Mesendoderm (in vitro differentiated cells): ENCODE measurements at regions not wholly inside any gene's neighbourhood (a gene's known extent, or its start where the extent isn't known, plus 50 kb on each side); places are given as distances from the start of the nearest gene placed in this dataset.

Experiments used
- DNase-seq: peaks from one replicate; pipeline ENCODE4 v3.0.0; 2013
- H2AK5ac ChIP-seq: 2 replicates; pipeline ENCODE4 v1.6.1; 2013; ENCODE audit warnings: low read length, inconsistent platforms
- H2BK120ac ChIP-seq: 2 replicates; pipeline ENCODE4 v1.6.1; 2013; ENCODE audit warnings: low read depth, mild to moderate bottlenecking, low read length, moderate library complexity, mixed read lengths
- H2BK15ac ChIP-seq: replicated peaks from 2 replicates; pipeline ENCODE4 v1.6.1; 2013; ENCODE audit warnings: low read depth, mild to moderate bottlenecking, moderate library complexity
- H2BK5ac ChIP-seq: 2 replicates; pipeline ENCODE4 v1.6.1; 2013; ENCODE audit warnings: low read length, inconsistent platforms
- H3K18ac ChIP-seq: 2 replicates; pipeline ENCODE4 v1.6.1; 2013; ENCODE audit warnings: mild to moderate bottlenecking, low read length, mixed read lengths
- H3K23ac ChIP-seq: one replicate; pipeline ENCODE4 v1.6.1; 2013; ENCODE audit warnings: low read length
- H3K27ac ChIP-seq: 2 replicates; pipeline ENCODE4 v1.5.1; 2013; ENCODE audit warnings: low read depth, mild to moderate bottlenecking, inconsistent platforms, low read length, moderate library complexity
- H3K27me3 ChIP-seq: 2 replicates; pipeline ENCODE4 v1.6.1; 2013; ENCODE audit warnings: low read length, control low read depth, mild to moderate bottlenecking, inconsistent platforms; ENCODE audit not compliant: insufficient read depth, poor library complexity
- H3K36me3 ChIP-seq: 2 replicates; pipeline ENCODE4 v1.6.1; 2013; ENCODE audit warnings: low read length, inconsistent platforms; ENCODE audit not compliant: control insufficient read depth, insufficient read depth
- H3K4ac ChIP-seq: one replicate; pipeline ENCODE4 v1.6.1; 2013; ENCODE audit warnings: low read depth, mild to moderate bottlenecking, low read length, moderate library complexity
- H3K4me1 ChIP-seq: 2 replicates; pipeline ENCODE4 v1.6.1; 2013; ENCODE audit warnings: low read depth, low read length, inconsistent platforms; ENCODE audit not compliant: control insufficient read depth
- H3K4me2 ChIP-seq: 2 replicates; pipeline ENCODE4 v1.6.1; 2013; ENCODE audit warnings: low read length
- H3K4me3 ChIP-seq: 2 replicates; pipeline ENCODE4 v1.5.1; 2013; ENCODE audit warnings: mild to moderate bottlenecking, low read length
- H3K56ac ChIP-seq: one replicate; pipeline ENCODE4 v1.6.1; 2013; ENCODE audit warnings: low read length
- H3K79me1 ChIP-seq: 2 replicates; pipeline ENCODE4 v1.6.1; 2013; ENCODE audit warnings: low read length, inconsistent platforms
- H3K79me2 ChIP-seq: 2 replicates; pipeline ENCODE4 v1.6.1; 2013; ENCODE audit warnings: mild to moderate bottlenecking, low read length; ENCODE audit not compliant: control insufficient read depth, insufficient read depth
- H3K9ac ChIP-seq: 2 replicates; pipeline ENCODE4 v1.6.1; 2013; ENCODE audit warnings: low read length, inconsistent platforms
- H4K5ac ChIP-seq: one replicate; pipeline ENCODE4 v1.6.1; 2013; ENCODE audit warnings: low read length
- H4K8ac ChIP-seq: one replicate; pipeline ENCODE4 v1.6.1; 2013; ENCODE audit warnings: low read depth, mild to moderate bottlenecking, control low read depth, low read length, moderate library complexity
- WGBS: extraction: QIAGEN DNeasy Blood & Tissue Kit; methylation state at CpG from one replicate; pipeline ENCODE4 v1.1.7; 2013; ENCODE audit warnings: low lambda C conversion rate, missing lambda C conversion rate; ENCODE audit not compliant: insufficient coverage; ENCODE audit errors: extremely low coverage; 5-methylcytosine and 5-hydroxymethylcytosine counted together

DNA sequence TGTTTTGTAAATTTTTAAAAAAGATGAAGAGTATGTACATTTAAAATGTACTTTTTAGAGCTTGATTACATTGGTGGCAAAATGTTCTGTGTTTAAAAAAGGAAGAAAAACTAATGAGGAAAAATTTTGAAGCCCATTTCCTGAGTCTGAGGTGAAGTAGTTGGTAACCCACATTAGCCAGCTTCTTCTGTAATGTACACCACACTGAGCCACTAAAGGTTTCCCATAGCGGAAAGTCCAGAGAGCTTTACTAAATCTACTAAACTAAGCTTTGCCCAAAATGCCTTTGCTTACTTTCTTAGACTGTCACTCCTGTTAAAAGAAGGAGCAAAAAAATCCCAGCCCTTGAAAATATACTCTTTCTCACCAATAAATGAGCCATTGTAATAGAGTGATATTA lies 804.8 kb upstream of the ZEB2 start:
- Histone ChIP-seq H2BK120ac (no peak overlapping the region), H3K4me2 (no peak overlapping the region), H3K18ac (no peak overlapping the region), H3K36me3 (no peaks in the 10 kb centered on the region), H4K8ac (no peak overlapping the region), H2BK5ac (no peak overlapping the region), H3K4ac (no peak overlapping the region), H3K27ac (no peak overlapping the region), H3K79me1 (no peaks in the 10 kb centered on the region), H4K5ac (no peak overlapping the region), H3K79me2 (no peaks in the 10 kb centered on the region), H3K56ac (no peak overlapping the region), H3K9ac (no peak overlapping the region), H3K4me3 (no peak overlapping the region), H3K27me3 (no peaks in the 10 kb centered on the region), H2BK15ac (no peak overlapping the region), H3K23ac (no peak overlapping the region), H3K4me1 (no peaks in the 10 kb centered on the region), H2AK5ac (no peak overlapping the region)
- DNase-seq = no peak
- no CpG with 5 or more reads among the region's 1 CpG for WGBS

DNA sequence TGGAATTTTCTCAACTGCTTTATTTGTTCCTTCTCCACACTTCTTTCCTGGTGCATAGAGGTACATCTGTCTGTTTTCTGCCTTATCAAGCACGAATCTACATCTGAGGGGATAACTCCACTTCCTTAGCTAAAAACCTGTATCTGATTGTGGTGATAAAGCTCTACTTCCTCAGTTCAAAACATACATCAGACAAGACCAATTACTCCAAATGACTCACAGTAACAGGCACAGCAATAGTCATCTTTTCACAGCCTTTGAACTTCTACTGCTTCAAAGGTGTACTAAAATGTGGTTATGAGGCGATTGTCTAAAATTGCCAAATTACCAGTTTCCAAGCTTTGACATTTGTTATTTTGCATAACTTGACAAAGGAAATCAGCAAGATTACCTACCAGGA lies 803.6 kb upstream of the ZEB2 start:
- Histone ChIP-seq H3K23ac (no peak overlapping the region), H3K4me1 (no peaks in the 10 kb centered on the region), H2AK5ac (no peak overlapping the region), H3K4me2 (no peak overlapping the region), H3K36me3 (no peaks in the 10 kb centered on the region), H2BK15ac (no peak overlapping the region), H3K27ac (no peak overlapping the region), H3K18ac (no peak overlapping the region), H2BK5ac (no peak overlapping the region), H4K5ac (no peak overlapping the region), H3K9ac (no peak overlapping the region), H3K79me2 (no peaks in the 10 kb centered on the region), H2BK120ac (no peak overlapping the region), H3K56ac (no peak overlapping the region), H3K4ac (no peak overlapping the region), H3K79me1 (no peaks in the 10 kb centered on the region), H4K8ac (no peak overlapping the region), H3K4me3 (no peak overlapping the region), H3K27me3 (no peaks in the 10 kb centered on the region)
- DNase-seq = no peak
- WGBS = no CpG with 5 or more reads among the region's 2 CpGs

DNA sequence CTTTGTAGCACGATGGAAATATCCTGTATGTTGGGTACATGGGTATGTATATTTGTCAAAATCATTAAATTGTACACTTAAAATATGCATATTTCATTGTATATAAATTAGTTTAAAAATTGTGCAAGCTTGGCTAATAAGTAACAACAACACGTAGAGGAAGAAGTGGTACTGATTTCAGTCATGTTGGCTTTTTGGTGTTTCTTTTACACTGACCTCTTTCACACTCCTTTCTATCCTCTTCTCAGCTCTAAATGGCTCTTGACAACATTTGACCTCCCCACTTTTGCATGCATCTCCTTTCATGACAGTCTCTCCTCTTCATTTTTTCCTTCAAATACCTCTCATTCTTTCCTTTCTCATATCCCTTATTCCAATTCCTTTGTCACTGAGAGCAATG lies 801.4 kb upstream of the ZEB2 start:
- Histone ChIP-seq H3K9ac (no peak overlapping the region), H3K36me3 (no peaks in the 10 kb centered on the region), H3K4me2 (no peak overlapping the region), H3K4me1 (no peaks in the 10 kb centered on the region), H2AK5ac (no peak overlapping the region), H3K27me3 (no peaks in the 10 kb centered on the region), H3K27ac (no peak overlapping the region), H4K5ac (no peak overlapping the region), H2BK120ac (no peak overlapping the region), H3K4me3 (no peak overlapping the region), H3K18ac (no peak overlapping the region), H3K23ac (no peak overlapping the region), H3K4ac (no peak overlapping the region), H2BK15ac (no peak overlapping the region), H4K8ac (no peak overlapping the region), H3K56ac (no peak overlapping the region), H3K79me2 (no peaks in the 10 kb centered on the region), H3K79me1 (no peaks in the 10 kb centered on the region), H2BK5ac (no peak overlapping the region)
- no CpG with 5 or more reads among the region's 2 CpGs for WGBS
- DNase-seq = no peak

DNA sequence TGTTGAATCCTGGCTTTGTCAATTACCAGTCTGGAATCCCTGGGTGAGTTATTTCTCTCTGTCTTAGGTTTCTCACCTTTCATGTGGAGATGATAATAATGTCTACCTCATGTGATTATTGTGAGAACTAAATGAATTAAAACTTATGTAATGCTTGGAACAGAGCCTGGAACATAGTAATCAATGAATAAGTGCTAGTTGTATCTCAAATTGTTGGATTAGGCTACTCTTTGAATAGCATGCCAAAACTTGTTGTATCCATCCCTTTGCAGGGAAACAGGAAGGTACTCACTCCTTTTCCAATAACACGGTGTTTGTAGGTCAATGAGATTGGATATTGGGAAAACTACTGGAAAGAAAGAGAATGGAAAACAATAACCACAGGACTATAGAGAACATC lies 796.6 kb upstream of the ZEB2 start:
- Histone ChIP-seq H2BK120ac (no peak overlapping the region), H3K4me3 (no peak overlapping the region), H2BK15ac (no peak overlapping the region), H3K4ac (no peak overlapping the region), H3K4me1 (no peaks in the 10 kb centered on the region), H3K27ac (no peak overlapping the region), H3K23ac (no peak overlapping the region), H3K4me2 (no peak overlapping the region), H3K36me3 (no peaks in the 10 kb centered on the region), H2BK5ac (no peak overlapping the region), H3K9ac (no peak overlapping the region), H4K5ac (no peak overlapping the region), H3K27me3 (no peaks in the 10 kb centered on the region), H3K56ac (no peak overlapping the region), H3K18ac (no peak overlapping the region), H4K8ac (no peak overlapping the region), H2AK5ac (no peak overlapping the region), H3K79me1 (no peaks in the 10 kb centered on the region), H3K79me2 (no peaks in the 10 kb centered on the region)
- no CpG with 5 or more reads among the region's 1 CpG for WGBS
- no peak for DNase-seq

DNA sequence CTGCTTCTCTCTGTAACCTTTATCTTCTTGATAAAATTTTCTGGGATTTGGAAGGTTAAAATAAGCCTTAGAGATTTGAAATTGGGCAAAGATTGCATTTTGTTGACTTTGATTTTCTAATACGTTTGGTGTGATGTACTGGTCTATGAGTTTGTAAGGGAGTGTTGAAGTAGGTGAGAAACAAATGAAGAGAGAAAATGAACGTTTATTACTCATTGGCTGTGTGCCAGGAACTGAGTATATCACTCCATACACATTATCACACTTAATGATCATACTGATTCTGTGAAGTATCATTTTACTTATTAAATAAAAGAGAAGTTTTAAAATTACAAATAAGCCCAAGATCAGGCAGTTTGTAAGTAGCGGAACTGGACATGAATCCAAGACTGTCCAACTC lies 795.1 kb upstream of the ZEB2 start:
- no peak overlapping the region for H4K8ac ChIP-seq

DNA sequence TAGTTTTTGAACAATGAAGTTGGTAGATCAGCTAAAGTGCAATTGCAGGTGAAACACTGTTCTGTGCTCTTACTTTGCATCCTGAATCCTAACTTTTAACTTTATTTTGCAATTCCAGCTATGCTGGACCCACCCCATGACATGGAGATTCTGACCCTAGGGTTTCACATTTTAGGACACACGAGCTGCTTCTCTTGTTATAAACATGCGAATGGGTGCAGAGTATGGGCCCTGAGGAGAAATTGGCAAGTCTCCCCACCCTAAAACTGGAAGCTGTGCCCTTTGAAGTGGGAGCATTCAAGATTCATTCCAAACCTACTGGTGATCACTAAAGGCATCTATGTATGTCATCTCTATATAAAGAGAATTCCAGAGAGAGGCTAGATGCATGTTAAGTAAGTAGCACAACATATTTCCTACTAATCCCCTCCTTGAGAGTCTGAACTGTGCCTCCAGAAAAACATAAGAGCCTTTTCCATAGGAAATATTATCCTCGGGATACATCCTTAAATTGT lies 794.3 kb upstream of the ZEB2 start:
- Histone ChIP-seq H3K36me3 (no peaks in the 10 kb centered on the region), H3K4me3 (no peak overlapping the region), H3K4me1 (no peaks in the 10 kb centered on the region), H3K27me3 (no peaks in the 10 kb centered on the region), H3K79me1 (no peaks in the 10 kb centered on the region), H2AK5ac (no peak overlapping the region), H3K23ac (no peak overlapping the region), H3K9ac (no peak overlapping the region), H2BK15ac (no peak overlapping the region), H3K18ac (no peak overlapping the region), H3K4ac (no peak overlapping the region), H2BK5ac (no peak overlapping the region), H3K56ac (no peak overlapping the region), H3K4me2 (no peak overlapping the region), H2BK120ac (no peak overlapping the region), H3K79me2 (no peaks in the 10 kb centered on the region), H4K8ac (no peak overlapping the region), H4K5ac (no peak overlapping the region), H3K27ac (no peak overlapping the region)
- WGBS = no CpG with 5 or more reads among the region's 3 CpGs
- DNase-seq = no peak

More for the DNA sequence above, 795.1 kb upstream of the ZEB2 start:
- Histone ChIP-seq H2BK120ac (no peak overlapping the region), H3K56ac (no peak overlapping the region), H3K27me3 (no peaks in the 10 kb centered on the region), H3K27ac (no peak overlapping the region), H3K4ac (no peak overlapping the region), H2BK5ac (no peak overlapping the region), H2BK15ac (no peak overlapping the region), H3K79me2 (no peaks in the 10 kb centered on the region), H3K79me1 (no peaks in the 10 kb centered on the region), H3K18ac (no peak overlapping the region), H4K5ac (no peak overlapping the region), H3K4me3 (no peak overlapping the region), H3K9ac (no peak overlapping the region), H3K36me3 (no peaks in the 10 kb centered on the region), H2AK5ac (no peak overlapping the region), H3K4me2 (no peak overlapping the region), H3K23ac (no peak overlapping the region), H3K4me1 (no peaks in the 10 kb centered on the region)
- no peak for DNase-seq
- 100% methylated on average over 1 of the region's 3 CpGs for WGBS
